NOMO-1 (cell line): ENCODE measurements at regions not wholly inside any gene's neighbourhood (a gene's known extent, or its start where the extent isn't known, plus 50 kb on each side); places are given as distances from the start of the nearest gene placed in this dataset.
"Not testable (repeated sequence)": the region's sequence is repeated elsewhere in the genome, so short reads cannot be mapped to it uniquely, and the experiment has no call there.

Source experiments
- DNase-seq, 2 experiments: peaks; one replicate each; lab custom pipeline; 2025; ENCODE audit not compliant: unreplicated experiment in 2 of 2; lab: John Stamatoyannopoulos, UW

GRCh38 chr2:142827170-142827569, 50.3 kb upstream of the KYNU start:
- no peak for DNase-seq

GRCh38 chr2:142825861-142826260, 51.6 kb upstream of the KYNU start:
- DNase-seq = no peak

GRCh38 chr2:142824756-142825155, 52.7 kb upstream of the KYNU start:
- no peak for DNase-seq

- no peak for DNase-seq
These were observed 55.3 kb upstream of the KYNU start for GRCh38 chr2:142822190-142822589.

- DNase-seq = no peak
These were observed 58.1 kb upstream of the KYNU start for GRCh38 chr2:142819411-142819810.

GRCh38 chr2:142815375-142815774, 62.1 kb upstream of the KYNU start:
- DNase-seq = no peak

- no peak for DNase-seq
These were observed 63.3 kb upstream of the KYNU start for GRCh38 chr2:142813830-142814829.

- DNase-seq = not testable (repeated sequence)
These were observed 65.8 kb upstream of the KYNU start for GRCh38 chr2:142811644-142812043.

GRCh38 chr2:142805244-142805643, 72.2 kb upstream of the KYNU start:
- DNase-seq = no peak

GRCh38 chr2:142803158-142803557, 74.3 kb upstream of the KYNU start:
- DNase-seq = no peak

GRCh38 chr2:142796588-142796987, 80.9 kb upstream of the KYNU start:
- no peak for DNase-seq

- DNase-seq = no peak
These were observed 81.3 kb upstream of the KYNU start for GRCh38 chr2:142796161-142796560.

- no peak for DNase-seq
These were observed 82.6 kb upstream of the KYNU start for GRCh38 chr2:142794850-142795249.

- not testable (repeated sequence) for DNase-seq
These were observed 85.1 kb upstream of the KYNU start for GRCh38 chr2:142792328-142792727.

GRCh38 chr2:142791335-142791734, 86.1 kb upstream of the KYNU start:
- no peak for DNase-seq

GRCh38 chr2:142786918-142787702, 90.4 kb upstream of the KYNU start:
- DNase-seq = no peak

GRCh38 chr2:142782942-142783443, 94.5 kb upstream of the KYNU start:
- no peak for DNase-seq

- DNase-seq = no peak
These were observed 96.3 kb upstream of the KYNU start for GRCh38 chr2:142781146-142781545.

- no peak for DNase-seq
These were observed 99.2 kb upstream of the KYNU start for GRCh38 chr2:142778289-142778688.

- no peak for DNase-seq
These were observed 99.7 kb upstream of the KYNU start for GRCh38 chr2:142777742-142778141.

GRCh38 chr2:142769761-142770160, 107.7 kb upstream of the KYNU start:
- DNase-seq = no peak
